ENCODE measurements at regions not wholly inside any gene's neighbourhood (a gene's known extent, or its start where the extent isn't known, plus 50 kb on each side); places are given as distances from the start of the nearest gene placed in this dataset.
"Not testable (repeated sequence)": the region's sequence is repeated elsewhere in the genome, so short reads cannot be mapped to it uniquely, and the experiment has no call there.

- H3K9me3 Mint-ChIP-seq = no peaks in the 10 kb centered on the region
- no peak overlapping the region for H3K4me3 Mint-ChIP-seq
- no peaks in the 10 kb centered on the region for H3K4me1 Mint-ChIP-seq
- no peak for ATAC-seq
- H3K27me3 Mint-ChIP-seq = no peaks in the 10 kb centered on the region
- H3K27ac Mint-ChIP-seq = no peak overlapping the region
- peaks cover 7% of the 10 kb centered on the region for H3K36me3 Mint-ChIP-seq
Observed at GRCh38 chr12:30578426-30578825, 117.2 kb downstream of the IPO8 start.

DNA sequence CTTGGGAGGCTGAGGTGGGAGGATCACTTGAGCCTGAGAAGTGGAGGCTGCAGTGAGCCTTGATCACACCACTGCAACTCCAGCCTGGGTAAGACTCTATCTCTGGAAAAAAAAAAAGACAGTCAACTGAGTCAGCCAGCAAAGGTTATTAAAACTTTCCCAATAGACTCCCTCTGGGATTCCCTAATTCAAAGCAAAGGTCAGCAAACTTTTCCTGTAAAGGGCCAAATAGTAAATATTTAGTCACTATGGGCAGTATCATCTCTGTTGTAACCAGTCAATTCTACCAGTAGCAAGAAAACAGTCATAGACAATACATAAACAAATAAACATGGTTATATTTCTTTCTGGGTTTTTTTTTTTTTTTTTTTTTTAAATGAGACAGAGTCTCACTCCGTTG is 122.5 kb downstream of the IPO8 start:
- H3K4me1 Mint-ChIP-seq = no peaks in the 10 kb centered on the region
- no peak overlapping the region for H3K27ac Mint-ChIP-seq
- H3K4me3 Mint-ChIP-seq = no peak overlapping the region
- ATAC-seq = no peak
- no peaks in the 10 kb centered on the region for H3K36me3 Mint-ChIP-seq
- H3K27me3 Mint-ChIP-seq = peaks cover 11% of the 10 kb centered on the region
- H3K9me3 Mint-ChIP-seq = no peaks in the 10 kb centered on the region

GRCh38 chr12:30570211-30570890 is 125.3 kb downstream of the IPO8 start:
- peaks cover 11% of the 10 kb centered on the region for H3K27me3 Mint-ChIP-seq
- no peaks in the 10 kb centered on the region for H3K36me3 Mint-ChIP-seq
- no peaks in the 10 kb centered on the region for H3K4me1 Mint-ChIP-seq
- H3K9me3 Mint-ChIP-seq = no peaks in the 10 kb centered on the region
- no peak overlapping the region for H3K4me3 Mint-ChIP-seq
- ATAC-seq = no peak
- H3K27ac Mint-ChIP-seq = no peak overlapping the region

GRCh38 chr12:30569426-30569825 is 126.2 kb downstream of the IPO8 start:
- H3K27ac Mint-ChIP-seq = no peak overlapping the region
- ATAC-seq = no peak
- no peaks in the 10 kb centered on the region for H3K4me1 Mint-ChIP-seq
- no peaks in the 10 kb centered on the region for H3K9me3 Mint-ChIP-seq
- H3K27me3 Mint-ChIP-seq = peaks cover 11% of the 10 kb centered on the region
- no peak overlapping the region for H3K4me3 Mint-ChIP-seq
- no peaks in the 10 kb centered on the region for H3K36me3 Mint-ChIP-seq

DNA sequence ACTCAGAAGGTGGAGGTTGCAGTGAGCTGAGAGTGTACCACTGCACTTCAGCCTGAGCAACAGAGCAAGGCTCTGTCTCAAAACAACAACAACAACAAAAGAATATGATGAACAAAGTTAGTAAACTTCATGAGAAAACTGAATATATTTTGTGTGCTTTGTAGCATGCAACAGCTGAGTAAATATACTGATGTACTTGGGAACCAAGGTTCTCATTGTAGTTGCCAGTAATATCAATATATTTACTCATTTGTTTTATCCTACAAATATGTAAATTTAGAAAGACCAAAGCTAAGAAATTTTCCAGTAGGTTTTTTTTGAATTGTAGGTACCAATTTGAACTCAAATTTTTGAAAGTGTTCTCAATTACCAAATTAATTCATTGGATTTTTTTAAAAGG is 127.2 kb downstream of the IPO8 start:
- Mint-ChIP-seq H3K27ac (no peak overlapping the region), H3K9me3 (no peaks in the 10 kb centered on the region), H3K27me3 (peaks cover 11% of the 10 kb centered on the region), H3K4me1 (no peaks in the 10 kb centered on the region), H3K4me3 (no peak overlapping the region), H3K36me3 (no peaks in the 10 kb centered on the region)
- ATAC-seq = no peak

GRCh38 chr12:30567082-30567481 is 128.6 kb downstream of the IPO8 start:
- Mint-ChIP-seq H3K9me3 (no peaks in the 10 kb centered on the region), H3K36me3 (no peaks in the 10 kb centered on the region), H3K4me1 (no peaks in the 10 kb centered on the region), H3K27me3 (peaks cover 8% of the 10 kb centered on the region), H3K27ac (no peak overlapping the region), H3K4me3 (no peak overlapping the region)
- ATAC-seq = no peak

DNA sequence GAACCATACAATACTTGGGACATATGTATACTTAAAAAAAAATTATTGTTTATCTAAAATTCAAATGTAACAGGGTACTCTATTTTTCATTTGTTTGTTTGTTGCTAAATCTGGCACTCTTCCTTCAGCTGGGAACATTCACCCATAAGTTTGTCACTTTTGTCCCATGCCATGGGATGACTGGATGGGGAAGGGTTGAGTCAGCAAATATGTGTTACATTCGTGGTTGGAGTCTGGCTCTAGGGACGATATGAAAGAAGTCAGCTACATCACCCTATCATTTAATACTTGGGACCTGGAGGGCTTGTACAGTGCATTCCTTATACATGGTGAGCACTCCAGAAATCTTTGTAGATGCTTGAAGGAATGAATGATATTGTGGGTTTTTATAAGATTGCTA is 131.3 kb downstream of the IPO8 start:
- peaks cover 17% of the 10 kb centered on the region for H3K9me3 Mint-ChIP-seq
- no peak for ATAC-seq

GRCh38 chr12:30548203-30548602 is 147.5 kb downstream of the IPO8 start:
- Mint-ChIP-seq H3K36me3 (no peaks in the 10 kb centered on the region), H3K4me3 (no peak overlapping the region), H3K27me3 (no peaks in the 10 kb centered on the region), H3K27ac (no peak overlapping the region), H3K9me3 (peaks cover 18% of the 10 kb centered on the region), H3K4me1 (no peaks in the 10 kb centered on the region)
- ATAC-seq = no peak

More for the DNA sequence above, 131.3 kb downstream of the IPO8 start:
- no peaks in the 10 kb centered on the region for H3K27me3 Mint-ChIP-seq
- no peak overlapping the region for H3K4me3 Mint-ChIP-seq
- H3K4me1 Mint-ChIP-seq = no peaks in the 10 kb centered on the region
- H3K36me3 Mint-ChIP-seq = peaks cover 5% of the 10 kb centered on the region
- H3K27ac Mint-ChIP-seq = no peak overlapping the region

- H3K27ac Mint-ChIP-seq = no peak overlapping the region
- no peaks in the 10 kb centered on the region for H3K27me3 Mint-ChIP-seq
- H3K4me1 Mint-ChIP-seq = no peaks in the 10 kb centered on the region
- H3K9me3 Mint-ChIP-seq = peaks cover 25% of the 10 kb centered on the region
- ATAC-seq = no peak
- H3K4me3 Mint-ChIP-seq = no peak overlapping the region
- no peaks in the 10 kb centered on the region for H3K36me3 Mint-ChIP-seq
Observed at GRCh38 chr12:30546121-30546520, 149.5 kb downstream of the IPO8 start.

DNA sequence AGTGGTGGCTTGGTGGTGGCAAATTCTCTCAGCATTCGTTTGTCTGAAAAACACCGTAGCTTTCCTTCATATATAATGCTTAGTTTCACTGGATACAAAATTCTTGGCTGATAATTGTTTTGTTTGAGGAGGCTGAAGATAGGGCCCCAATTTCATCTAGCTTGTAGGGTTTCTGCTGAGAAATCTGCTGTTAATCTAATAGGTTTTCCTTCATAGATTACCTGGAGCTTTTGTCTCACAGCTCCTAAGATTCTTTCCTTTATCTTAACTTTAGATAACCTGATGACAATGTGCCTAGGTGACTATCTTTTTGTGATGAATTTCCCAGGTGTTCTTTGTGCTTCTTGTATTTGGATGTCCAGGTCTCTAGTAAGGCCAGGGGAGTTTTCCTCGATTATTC is 151.0 kb downstream of the IPO8 start:
- not testable (repeated sequence) for H3K27ac Mint-ChIP-seq, ATAC-seq, H3K27me3 Mint-ChIP-seq, H3K4me3 Mint-ChIP-seq, H3K4me1 Mint-ChIP-seq, H3K36me3 Mint-ChIP-seq
- peaks cover 30% of the 10 kb centered on the region for H3K9me3 Mint-ChIP-seq

DNA sequence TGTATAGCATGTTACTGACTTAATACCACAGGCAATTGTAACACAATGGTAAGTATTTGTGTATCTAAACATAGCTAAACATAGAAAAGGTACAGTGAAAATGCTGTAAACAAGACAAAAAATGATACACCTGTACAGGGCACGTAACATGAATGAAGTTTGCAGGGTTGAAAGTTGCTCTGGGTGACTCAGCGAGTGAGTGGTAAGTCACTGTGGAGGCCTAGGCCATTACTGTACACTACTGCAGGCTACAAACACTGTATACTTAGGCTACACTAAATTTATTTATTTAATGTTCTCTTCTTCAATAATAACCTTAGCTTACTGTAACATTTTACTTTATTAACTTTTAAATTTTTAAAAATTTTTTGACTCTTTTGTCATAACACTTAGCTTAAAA is 158.4 kb downstream of the IPO8 start:
- Mint-ChIP-seq H3K9me3 (peaks cover 12% of the 10 kb centered on the region), H3K4me3 (no peak overlapping the region), H3K4me1 (no peaks in the 10 kb centered on the region), H3K36me3 (no peaks in the 10 kb centered on the region), H3K27me3 (no peaks in the 10 kb centered on the region), H3K27ac (no peak overlapping the region)
- ATAC-seq = no peak

DNA sequence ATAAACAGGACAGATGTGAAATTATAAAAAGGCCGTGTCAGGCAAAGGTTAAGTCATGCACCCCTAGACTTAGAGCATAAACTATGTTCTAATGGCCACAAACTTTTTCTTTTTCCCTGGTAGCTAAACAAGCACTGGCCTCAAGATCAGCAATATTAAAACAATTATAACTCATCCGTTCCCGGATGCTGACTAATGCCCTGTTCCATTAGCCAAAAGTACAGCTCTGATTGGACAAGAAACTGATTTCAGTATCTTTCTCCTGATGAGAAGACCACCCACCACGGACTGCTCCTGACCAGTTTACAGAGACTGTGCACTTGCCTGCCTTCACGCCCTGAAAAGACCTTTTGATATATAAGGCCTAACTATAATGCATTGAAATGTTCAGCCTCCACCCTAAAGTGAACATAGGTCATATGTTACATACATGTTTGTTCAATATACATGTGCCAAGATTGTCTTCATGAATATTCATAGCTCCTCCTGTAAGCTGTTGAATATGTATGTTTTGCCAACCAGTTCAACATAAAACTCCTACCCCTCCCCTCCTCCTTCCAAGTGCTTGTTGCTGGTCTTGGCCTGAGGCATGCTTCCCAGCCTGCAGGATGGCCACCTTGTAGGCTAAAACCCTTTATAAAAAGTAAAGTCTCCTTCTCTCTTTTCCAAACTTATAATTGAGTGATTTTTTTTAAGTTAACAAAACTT is 162.0 kb downstream of the IPO8 start:
- ATAC-seq = no peak
- H3K4me3 Mint-ChIP-seq = no peak overlapping the region

GRCh38 chr12:30531731-30532678 is 163.7 kb downstream of the IPO8 start:
- no peaks in the 10 kb centered on the region for H3K4me1 Mint-ChIP-seq

More for the DNA sequence above, 162.0 kb downstream of the IPO8 start:
- H3K27ac Mint-ChIP-seq = no peak overlapping the region
- H3K36me3 Mint-ChIP-seq = no peaks in the 10 kb centered on the region
- no peaks in the 10 kb centered on the region for H3K9me3 Mint-ChIP-seq
- H3K4me1 Mint-ChIP-seq = no peaks in the 10 kb centered on the region
- H3K27me3 Mint-ChIP-seq = no peaks in the 10 kb centered on the region

GRCh38 chr12:30529489-30530269 is 166.0 kb downstream of the IPO8 start:
- Mint-ChIP-seq H3K4me3 (no peak overlapping the region), H3K9me3 (no peaks in the 10 kb centered on the region), H3K27ac (no peak overlapping the region), H3K36me3 (no peaks in the 10 kb centered on the region), H3K4me1 (no peaks in the 10 kb centered on the region), H3K27me3 (no peaks in the 10 kb centered on the region)
- ATAC-seq = no peak

More at GRCh38 chr12:30531731-30532678, 163.7 kb downstream of the IPO8 start:
- Mint-ChIP-seq H3K36me3 (no peaks in the 10 kb centered on the region), H3K27ac (no peak overlapping the region), H3K27me3 (no peaks in the 10 kb centered on the region), H3K4me3 (no peak overlapping the region), H3K9me3 (no peaks in the 10 kb centered on the region)
- ATAC-seq = no peak

DNA sequence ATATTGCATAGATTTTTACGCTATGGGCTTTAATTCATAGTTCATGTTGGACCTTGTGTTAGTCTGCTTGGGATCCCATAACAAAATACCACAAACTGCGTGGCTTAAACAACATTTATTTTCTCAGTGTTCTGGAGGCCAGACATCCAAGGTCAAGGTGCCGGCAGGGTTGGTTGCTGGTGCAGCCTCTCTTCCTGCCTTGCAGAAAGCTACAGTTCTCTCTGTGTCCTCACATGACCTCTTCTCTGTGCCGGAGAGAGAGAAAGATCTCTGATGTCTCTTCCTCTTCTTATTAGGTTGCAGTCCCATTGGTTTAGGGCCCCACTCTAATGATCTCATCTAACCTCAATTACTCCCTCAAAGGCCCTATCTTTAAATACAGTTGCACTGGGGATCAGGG is 170.5 kb downstream of the IPO8 start:
- Mint-ChIP-seq H3K27me3 (no peaks in the 10 kb centered on the region), H3K4me3 (no peak overlapping the region), H3K9me3 (peaks cover 6% of the 10 kb centered on the region), H3K27ac (no peak overlapping the region), H3K4me1 (no peaks in the 10 kb centered on the region), H3K36me3 (no peaks in the 10 kb centered on the region)
- ATAC-seq = no peak

Data from stimulated activated memory B cell treated with anti-CD40 and anti-IgM and Interleukin-4, amounts not matched to agents 10 μg/mL and 1 μg/mL and 100 μg/mL, for 72 hours (primary cell).